HG02885 (cell line): ENCODE measurements at regions not wholly inside any gene's neighbourhood (a gene's known extent, or its start where the extent isn't known, plus 50 kb on each side); places are given as distances from the start of the nearest gene placed in this dataset.
"Not testable (repeated sequence)": the region's sequence is repeated elsewhere in the genome, so short reads cannot be mapped to it uniquely, and the experiment has no call there.

Experiments
- ATAC-seq: cut with Tn5 transposase; IDR thresholded peaks from one replicate; pipeline ENCODE4 v1.9.1; 2021; ENCODE audit warnings: mild to moderate bottlenecking; ENCODE audit not compliant: unreplicated experiment, poor library complexity

DNA sequence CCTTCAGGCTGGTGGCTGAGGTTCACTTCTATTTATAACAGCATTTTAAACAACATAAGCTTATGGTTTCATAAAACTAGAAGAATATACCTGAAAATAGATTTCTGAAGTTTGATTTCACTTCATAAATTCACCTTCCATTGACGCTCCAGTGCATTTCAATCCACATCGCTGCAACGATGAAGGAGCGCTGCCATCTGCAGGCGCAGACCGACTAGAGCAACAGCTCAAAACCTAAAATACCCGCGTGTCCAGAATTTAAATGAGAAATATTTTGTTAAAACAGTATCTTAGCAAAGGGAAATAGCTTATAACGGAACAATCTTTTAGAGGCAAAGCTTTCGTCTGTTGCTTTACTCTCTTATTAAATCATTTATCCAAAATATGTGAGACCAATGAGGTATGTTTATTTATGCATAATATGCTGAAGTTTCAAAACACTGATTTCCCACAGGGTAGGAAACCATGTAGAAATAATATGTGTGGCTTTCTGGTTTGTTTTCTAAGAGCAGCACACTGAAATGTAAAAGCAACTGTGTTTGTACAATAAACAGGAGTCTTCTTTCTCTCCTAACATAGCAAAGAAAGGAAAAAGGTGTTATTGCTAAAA lies 816.4 kb upstream of the FRG1 start:
- no peak for ATAC-seq

DNA sequence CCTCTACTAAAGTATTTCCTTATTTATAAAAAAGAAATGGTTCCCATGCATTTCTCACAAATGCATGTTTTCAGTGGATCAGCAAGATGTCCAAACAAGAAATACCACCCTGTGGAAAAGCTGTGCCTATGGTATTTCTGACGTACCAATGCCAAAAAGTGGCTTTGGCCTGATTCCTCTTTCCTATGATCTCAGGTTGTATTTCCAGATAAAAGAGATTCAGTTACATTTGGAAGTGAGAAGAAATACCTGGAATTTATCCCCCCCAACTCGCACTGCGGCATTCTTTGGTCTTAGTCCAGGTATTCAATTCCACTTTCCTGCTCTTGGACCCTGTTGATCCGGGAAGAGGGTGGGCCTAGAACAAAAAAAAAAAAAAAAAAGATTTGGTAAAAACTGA lies 815.9 kb upstream of the FRG1 start:
- ATAC-seq, result no peak

DNA sequence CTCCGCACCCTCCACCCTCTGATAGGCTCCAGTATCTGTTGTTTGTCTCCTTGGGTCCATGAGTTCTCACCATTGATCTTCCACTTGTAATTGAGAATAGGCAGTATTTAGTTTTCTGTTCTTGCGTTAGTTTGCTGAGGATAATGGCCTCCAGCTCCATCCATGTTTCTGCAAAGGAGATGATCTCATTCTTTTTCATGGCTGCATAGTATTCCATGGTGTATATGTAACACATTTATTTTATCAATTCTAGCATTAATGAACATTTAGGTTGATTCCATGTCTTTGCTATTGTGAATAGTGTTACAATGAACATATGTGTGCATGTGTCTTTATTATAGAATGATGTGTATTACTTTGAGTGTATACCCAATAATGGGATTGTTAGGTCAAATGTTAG lies 814.6 kb upstream of the FRG1 start:
- ATAC-seq, result no peak

DNA sequence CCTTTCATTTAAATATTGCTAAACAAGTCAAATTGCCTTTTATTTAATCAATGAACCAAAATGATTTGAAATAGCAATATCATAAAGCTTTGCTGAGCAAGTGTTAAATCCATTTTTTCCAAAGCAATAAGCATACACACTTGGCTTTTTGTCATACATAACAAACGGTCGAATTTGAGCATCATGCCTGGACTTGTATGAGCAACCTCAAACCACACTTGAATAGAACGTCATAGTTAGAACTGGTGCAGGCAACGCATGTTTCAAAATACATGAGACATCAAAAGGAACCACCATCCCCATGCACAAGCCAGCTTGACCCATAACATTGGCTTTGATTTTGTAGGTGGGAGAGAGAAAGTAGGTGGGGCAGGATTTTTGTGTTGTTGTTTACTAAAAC lies 812.3 kb upstream of the FRG1 start:
- no peak for ATAC-seq

DNA sequence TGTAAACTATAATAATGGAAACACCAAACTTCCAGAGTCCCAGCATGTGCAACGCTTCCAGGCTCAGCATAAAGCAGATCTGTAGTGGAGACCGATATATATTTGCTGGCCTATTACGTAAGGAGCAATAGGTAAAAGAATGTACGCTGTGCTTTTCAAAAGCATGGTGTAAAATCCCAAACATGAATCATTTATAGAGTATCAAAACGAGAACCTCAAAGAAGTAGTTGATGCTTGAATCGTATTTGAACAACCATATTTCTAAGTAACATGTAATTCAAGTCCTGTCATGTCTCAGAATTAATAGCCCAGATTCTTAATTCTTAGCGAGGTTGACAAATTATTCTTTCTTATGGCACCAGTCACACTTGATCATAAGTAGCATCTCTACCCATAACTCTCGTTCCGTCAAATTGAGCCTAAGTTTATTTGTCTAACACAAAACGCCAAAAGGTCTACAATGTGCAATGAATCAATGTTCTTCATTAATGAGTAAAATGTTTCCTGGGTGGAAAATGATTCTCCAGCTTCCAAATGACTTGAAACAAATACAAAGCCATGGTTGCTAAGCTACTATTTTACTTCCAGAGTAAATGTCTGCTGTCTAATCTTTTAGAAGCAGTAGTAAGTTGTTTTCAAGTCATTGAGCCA lies 811.5 kb upstream of the FRG1 start:
- ATAC-seq, result no peak

DNA sequence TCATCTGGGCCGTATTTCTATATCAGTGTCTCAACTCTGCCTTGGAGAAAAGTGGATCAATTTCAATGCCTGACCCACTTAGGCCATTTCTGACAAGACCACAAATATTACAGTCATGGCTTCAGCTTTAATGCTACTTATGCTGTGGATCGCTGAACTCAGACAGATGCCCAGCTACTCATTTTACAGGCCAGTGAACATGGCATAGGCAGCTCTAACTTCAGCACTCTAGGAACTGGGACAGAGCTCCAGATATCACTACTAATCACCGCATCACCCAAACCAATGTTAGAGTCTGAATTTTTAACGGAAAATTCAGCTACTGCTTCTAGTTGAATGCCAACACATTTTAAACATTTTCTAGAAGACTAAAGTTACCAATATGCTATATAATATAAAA lies 809.6 kb upstream of the FRG1 start:
- ATAC-seq, result no peak

GRCh38 chr4:189136462-189136861 lies 804.2 kb upstream of the FRG1 start:
- ATAC-seq, result no peak

DNA sequence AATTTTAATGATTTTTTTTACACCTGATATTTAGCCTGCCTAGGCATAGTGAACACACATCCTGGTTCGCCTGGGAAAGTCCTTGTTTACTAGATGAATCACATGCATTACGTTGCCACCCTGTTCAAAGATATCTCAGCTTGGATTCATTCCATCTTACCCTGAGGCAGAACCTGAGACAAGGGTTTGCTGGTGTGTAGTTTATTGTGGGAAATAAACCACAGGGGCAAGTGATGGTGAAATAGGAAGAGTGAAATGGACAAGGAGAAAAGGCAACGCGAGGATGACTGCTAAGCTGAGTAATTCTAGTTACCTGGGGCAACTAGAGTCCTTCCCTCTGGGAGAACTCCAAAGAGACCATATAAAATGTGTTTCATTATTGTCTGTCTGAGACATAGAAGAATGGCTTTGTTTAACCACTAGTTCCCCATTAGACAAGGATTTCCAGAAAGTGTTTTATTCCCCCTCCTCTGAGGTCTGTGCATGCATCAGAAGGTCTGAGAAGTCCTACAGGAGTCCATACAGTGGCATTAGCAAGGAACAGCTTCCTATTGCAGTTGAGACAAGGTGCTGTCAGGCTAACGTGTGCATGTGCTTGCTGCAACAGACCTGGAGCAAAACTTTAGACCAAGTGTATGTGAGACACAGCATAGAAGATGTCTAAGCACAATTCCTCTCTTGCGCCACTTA lies 797.3 kb upstream of the FRG1 start:
- no peak for ATAC-seq

GRCh38 chr4:189147005-189147929 lies 793.4 kb upstream of the FRG1 start:
- no peak for ATAC-seq

DNA sequence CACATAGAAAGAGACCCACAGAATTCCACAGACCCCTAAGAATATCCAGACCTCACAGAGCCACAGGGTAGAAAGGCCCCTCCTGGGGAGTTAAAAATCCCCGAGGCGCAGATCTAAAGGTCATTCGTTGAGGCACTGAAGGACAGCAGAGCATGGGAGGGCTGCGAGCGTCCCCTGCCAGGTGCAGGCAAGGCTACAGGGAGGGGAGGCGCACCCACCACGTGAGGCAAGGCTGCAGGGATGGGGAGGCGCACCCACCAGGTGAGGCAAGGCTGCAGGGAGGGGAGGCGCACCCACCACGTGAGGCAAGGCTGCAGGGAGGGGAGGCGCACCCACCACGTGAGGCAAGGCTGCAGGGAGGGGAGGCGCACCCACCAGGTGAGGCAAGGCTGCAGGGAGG lies 785.6 kb upstream of the FRG1 start:
- ATAC-seq, result not testable (repeated sequence)

DNA sequence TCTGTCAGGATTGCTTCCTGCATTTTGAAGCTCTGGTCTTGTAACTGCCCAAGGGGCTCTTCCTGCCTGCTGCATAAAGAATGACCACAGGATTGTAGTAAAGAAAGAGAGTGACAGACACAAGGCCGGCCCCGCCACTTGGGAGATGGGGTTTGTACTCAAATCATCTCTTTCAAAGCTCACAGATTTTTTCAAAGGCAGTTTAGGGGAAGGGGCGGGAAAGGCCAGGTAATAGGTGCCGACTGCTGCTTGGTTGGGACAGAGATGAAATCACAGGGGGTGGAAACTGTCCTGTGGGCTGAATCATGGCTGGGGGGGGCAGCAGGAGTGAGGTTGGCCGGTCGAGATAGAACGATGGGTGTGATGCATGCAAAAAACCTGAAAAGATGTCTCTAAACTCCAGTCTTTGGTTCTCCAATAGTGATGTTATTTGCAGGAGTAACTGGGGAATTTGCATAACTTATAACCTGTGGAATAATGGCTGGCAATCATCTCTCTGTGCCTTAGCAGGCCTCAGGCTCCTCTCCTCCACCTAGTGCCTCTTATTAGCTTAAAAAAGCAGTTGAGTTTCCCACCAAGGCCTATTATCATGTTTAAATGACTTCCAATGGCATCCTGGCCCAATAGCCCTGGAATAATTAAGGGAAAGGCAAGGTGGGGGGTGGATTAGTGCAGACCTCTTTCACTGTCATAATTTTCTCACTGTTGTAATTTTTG lies 778.4 kb upstream of the FRG1 start:
- no peak for ATAC-seq

DNA sequence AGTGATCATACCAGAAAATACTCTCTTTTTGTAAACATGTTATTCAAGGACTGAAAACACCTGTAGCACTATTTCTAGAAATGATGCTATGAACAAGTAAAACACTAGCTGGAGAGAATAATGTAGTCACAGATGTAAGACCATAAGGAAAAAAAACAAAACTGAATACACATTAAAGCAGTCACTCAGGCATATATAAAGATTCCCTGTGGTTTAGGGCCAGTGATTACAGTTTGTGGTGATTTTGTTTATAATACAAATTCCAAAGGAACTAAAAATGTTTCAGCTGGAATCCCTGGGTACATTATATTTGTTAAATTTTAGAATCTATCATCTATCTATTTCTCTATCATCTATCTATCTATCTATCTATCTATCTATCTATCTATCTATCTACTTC lies 777.8 kb upstream of the FRG1 start:
- no peak for ATAC-seq

GRCh38 chr4:189176002-189176401 lies 764.7 kb upstream of the FRG1 start:
- ATAC-seq, result no peak

DNA sequence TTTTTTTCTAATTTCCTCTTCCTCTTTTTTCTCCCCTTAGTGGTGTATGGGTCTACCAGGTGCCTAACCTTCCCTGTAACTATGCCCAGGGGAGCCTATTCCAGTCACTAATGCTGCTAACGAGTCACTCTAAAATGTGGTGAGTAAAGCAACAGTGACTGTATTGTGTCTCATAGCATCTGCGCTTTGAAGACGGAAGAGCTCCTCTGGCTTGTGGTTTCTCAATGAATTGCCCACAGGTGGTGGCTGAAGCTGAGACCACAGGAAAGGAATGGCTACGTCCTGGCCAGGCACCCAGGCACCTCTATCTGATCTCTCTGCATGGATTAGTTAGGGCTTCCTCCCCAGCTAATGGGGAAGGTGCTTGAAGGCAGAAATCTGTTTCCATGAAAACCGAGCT lies 763.5 kb upstream of the FRG1 start:
- no peak for ATAC-seq

GRCh38 chr4:189178125-189178746 lies 762.4 kb upstream of the FRG1 start:
- ATAC-seq, result no peak

- ATAC-seq, result no peak
Measured at GRCh38 chr4:189185810-189186432, 754.8 kb upstream of the FRG1 start.

DNA sequence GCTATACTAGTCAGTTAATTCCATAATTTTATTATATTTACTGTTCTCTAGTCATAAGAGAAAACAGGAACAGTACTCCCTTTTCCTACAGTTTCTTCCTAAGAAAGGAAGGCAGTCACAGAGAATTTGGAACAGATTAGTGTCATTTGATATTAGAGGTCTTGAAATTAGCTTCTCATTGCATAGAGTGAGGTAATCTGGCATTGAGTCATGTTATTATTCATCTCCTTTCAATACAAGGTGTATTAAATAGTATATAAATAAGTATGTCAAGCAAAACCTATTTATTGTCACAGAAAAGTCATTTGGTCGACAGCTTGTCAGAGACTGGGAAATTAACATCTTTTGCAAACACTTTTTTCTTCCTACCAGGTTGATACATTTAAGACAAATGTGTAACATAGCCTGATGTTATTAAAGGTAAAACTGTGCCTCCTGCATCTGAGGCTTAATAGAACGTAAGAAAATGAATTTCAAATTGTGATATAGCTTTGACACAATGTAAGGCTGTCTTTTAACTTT lies 753.1 kb upstream of the FRG1 start:
- ATAC-seq, result no peak

DNA sequence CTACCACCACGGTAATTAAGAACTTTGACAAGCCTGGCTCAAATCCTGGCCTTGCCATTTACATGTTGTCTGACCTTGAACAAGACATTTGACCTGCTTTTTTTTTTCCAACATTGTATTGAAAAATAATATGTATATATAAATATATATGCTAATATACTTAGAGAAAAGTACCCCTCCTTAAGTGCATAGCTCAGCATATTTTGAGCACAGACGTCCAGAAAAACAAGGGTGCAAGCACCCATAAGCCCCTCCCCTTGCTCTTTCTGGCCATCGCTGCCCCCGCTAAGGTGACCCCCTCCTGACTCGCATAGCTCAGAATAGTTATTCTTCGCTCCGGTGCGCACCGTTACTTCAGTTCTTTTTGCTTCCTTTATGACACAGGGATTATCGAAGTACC lies 742.0 kb upstream of the FRG1 start:
- ATAC-seq, result no peak

- ATAC-seq, result no peak
Measured at GRCh38 chr4:189200353-189200752, 740.3 kb upstream of the FRG1 start.
